GM19467 (cell line): ENCODE measurements at regions not wholly inside any gene's neighbourhood (a gene's known extent, or its start where the extent isn't known, plus 50 kb on each side); places are given as distances from the start of the nearest gene placed in this dataset.
"Not testable (repeated sequence)": the region's sequence is repeated elsewhere in the genome, so short reads cannot be mapped to it uniquely, and the experiment has no call there.

Experiments
- ATAC-seq: cut with Tn5 transposase; IDR thresholded peaks from one replicate; pipeline ENCODE4 v1.9.1; 2021; ENCODE audit warnings: mild to moderate bottlenecking, moderate library complexity; ENCODE audit not compliant: unreplicated experiment

DNA sequence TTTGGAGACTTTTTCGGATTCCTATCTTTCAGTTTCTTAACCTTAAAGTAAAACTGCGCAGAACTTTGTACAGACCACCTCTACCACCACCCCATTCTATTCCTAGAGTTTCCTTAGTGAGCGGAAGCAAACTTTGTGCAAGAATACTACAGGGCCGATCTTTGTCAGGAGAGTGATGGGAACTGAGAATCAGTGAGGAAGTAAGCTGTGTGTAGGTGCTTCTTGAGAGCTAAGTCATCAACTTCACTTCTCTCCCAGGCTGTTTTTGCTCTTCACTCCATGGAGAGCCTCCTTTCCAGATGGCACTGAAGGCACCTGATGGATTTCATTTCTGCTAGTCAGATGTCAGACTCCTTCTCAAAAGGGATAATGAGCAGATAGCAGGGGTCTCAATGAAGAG is 127.3 kb downstream of the SPATA31D1 start:
- ATAC-seq = no peak

DNA sequence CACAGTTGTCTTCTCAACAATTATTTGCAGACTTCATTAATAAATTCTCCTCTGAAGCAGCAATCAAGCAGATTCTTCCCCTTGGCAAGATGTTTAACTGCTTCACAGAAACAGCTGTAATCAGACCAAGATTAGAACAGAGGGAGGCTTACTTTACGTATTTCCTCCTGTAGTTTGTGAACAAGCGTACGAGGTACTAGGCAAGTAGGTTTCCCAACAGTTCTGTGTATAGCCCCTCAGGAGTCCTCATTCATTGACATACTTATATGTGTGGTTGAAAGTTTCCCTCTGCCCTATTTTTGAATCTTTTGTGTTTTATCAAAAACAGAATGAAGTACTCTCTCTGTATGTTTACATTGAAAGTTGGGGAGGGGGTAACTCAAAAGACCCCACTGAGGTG is 128.0 kb downstream of the SPATA31D1 start:
- ATAC-seq = no peak

DNA sequence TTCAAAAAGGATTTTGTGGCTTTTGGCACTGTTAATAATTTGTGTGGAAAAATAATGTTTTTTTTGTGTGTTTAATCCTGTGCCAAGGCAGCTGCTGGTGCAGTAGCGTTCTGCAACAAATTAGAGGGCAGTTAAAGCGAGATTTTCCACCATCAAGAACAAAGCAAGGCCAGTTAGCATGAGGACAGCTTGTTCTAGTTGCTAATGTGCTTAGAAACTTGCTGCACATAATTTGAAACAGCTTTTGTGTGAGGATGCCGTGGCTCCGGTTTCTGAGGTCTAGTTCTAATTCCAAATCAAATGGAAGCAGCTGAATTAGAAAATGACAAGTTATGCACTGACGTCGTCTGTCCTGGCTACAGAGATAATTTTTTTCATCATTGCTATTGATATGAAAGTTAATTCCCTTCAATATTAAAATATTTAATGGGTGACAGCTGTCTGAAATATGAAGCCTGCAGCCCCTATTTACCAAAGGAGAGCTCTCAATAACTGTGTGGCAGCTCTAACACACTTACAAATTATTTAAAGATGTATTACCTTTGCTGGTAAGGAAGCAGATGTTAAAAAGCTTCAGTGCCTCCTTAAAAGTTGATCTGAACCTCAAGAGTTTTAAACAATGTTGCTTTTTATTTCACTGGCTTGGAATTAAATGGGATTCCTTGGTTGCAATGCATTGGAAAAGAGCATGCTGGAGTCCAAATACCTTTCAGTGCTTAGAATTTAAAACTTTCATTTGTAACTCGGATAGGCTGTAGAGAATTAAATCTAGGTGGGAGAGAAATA is 128.6 kb downstream of the SPATA31D1 start:
- no peak for ATAC-seq

DNA sequence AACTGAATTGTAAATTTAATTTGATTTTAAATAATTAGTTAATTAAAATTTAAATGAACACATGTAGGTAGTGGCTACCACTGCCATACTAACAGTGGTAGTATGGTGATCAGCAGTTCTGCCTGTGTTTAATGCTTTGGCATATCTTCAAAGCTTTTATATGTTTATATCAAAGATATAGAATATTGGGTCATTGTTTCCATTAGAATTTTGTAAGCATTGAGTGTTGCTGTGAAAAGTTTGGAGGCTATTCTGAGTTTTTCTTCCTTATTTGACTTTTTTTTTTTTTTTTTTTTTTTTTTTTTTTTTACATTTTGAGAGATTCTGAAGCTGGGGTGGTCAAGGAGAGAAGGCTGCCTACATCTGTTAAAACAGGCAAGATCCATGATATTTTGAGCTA is 134.2 kb downstream of the SPATA31D1 start:
- no peak for ATAC-seq

DNA sequence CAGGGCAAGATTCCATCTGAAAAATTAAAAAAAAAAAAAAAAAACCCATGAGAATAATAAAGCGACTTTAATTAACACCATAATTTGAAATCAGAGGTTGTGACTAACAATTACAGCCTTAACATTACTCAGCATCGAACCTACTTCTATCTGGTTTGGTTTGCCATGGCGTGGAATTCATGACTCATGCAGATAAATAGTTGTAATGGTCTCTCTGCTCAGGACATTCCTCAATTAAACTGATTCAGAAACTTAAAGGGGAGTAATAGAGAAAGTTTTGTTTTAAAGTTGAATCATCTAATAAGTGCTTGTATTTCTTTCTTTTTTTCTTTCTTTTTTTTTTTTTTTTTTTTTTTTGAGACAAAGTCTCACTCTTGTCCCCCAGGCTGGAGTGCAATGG is 135.5 kb downstream of the SPATA31D1 start:
- ATAC-seq = no peak

DNA sequence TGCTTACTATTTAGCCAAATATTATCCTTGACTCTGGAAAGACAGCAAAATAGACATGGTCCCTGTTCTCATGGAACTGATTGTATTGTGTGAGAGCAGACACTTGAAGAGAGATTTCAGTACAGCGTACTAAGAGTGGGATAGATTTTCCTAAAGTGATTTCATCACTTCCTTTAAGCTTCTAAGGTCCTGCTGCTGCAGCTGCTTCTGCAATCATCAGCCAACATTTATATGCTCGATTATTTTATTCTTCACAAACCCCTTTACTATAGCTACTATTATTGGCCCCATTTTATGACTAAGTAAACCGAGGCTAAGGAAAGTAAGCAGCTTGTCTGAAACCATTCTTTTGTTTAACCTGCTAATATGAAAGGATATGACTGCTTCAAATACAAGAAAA is 137.7 kb downstream of the SPATA31D1 start:
- no peak for ATAC-seq

DNA sequence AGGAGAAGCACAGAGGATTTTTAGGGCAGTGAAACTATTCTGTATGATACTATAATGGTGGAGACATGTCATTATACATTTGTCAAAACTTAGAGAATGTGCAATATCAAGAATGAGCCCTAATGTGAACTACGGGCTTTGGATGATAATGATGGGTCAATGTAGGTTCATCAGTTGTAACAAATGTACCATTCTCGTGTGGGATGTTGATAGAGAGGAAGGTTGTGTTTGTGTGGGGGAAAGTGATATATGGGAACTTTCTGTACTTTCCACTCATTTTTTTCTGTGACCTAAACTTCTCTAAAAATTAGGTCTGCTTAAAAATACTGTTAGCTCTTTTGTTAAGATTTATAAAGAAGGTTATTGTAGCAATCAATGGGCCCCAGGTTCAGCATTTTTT is 138.9 kb downstream of the SPATA31D1 start:
- no peak for ATAC-seq

DNA sequence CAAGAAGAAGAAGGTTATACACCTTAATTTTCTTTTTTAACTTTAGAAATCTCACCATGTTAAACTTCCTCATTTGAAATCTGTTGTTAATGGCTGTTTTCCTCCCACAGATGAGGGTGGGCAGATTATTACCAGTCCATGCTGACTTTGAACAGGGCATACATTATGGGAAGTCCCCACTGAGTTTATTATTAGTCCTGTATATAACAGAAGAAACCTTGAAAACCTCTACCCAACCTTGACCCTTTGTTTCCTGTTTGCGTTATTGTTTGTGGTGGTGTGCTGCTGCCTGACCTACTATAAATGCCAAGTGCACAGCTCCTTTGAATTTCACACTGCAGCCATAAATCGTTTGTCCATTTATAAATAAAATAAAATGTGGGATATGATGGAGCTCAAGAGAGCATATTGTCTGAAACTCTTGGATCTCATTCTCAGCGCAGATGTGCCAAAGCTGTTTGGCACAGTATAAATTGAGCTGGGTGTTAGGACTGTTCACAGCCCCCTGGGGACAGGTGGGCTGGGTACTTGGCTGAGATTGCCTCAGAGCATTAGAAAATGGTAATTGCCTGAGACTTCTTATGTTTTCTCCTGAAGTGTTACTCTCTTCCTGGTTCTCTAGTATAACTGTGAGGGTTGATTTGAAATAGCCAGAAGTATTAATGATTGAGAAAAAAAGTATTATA is 139.6 kb downstream of the SPATA31D1 start:
- peak; percentile 86 for ATAC-seq

DNA sequence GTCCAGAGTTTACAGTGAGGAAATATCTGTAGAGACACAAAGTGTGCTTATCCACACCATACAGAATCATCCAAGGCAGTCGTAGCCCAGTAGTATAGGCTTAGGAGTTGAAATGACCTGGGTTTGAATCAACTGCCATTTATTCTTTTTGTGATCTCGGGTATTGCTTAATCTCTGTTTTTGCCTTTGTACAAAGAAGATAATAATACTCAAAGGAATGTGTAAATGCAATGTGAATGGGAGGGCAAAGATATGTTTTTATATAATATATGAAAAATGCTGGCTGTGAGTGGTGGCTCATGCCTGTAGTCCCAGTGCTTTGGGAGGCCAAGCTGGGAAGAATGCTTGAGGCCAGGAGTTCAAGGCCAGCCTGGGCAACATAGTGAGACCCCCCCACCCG is 141.1 kb downstream of the SPATA31D1 start:
- ATAC-seq = no peak

DNA sequence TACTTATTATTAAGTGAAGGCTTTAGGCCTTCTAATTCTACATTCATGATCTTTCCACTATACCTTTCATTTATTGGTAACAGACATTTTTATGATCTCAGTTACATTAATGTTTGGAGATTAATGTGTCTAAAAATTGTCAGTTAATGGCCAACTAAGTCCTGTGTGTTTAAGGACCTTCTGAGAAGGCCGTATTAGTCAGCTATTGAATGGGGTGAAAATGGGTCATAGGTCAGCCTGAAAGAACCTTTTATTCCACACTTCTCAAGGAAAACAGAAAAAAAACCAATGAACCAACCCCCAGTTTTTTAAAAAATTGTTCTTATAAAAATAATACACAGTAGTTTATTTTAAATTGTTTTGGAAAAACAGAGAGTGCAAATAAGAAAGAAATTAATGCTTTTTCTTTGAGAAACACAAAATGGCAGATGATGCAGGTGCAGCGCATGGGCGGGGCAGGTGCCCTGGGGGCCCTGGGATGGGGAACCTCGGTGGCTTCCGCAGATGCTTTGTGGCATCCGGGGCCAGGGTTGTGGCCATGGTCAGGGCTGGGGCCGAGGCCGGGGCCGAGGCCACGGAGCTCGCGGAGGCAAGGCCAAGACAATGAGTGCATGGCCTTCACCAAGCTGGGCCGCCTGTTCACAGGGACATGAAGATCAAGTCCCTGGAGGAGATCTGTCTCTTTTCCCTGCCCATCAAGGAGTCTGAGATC is 141.9 kb downstream of the SPATA31D1 start:
- no peak for ATAC-seq

DNA sequence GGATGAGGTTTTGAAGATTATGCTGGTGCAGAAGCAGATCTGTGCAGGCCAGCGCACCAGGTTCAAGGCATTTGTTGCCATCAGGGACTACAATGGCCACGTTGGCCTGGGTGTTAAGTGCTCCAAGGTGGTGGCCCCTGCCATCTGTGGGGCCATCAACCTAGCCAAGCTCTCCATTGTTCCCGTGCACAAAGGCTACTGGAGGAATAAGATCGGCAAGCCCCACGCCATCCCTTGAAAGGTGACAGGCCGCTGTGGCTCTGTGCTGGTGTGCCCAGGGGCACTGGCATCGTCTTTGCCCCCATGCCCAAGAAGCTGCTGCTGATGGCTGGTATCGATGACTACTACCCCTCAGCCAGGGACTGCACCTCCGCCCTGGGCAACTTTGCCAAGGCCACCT is 142.5 kb downstream of the SPATA31D1 start:
- no peak for ATAC-seq

DNA sequence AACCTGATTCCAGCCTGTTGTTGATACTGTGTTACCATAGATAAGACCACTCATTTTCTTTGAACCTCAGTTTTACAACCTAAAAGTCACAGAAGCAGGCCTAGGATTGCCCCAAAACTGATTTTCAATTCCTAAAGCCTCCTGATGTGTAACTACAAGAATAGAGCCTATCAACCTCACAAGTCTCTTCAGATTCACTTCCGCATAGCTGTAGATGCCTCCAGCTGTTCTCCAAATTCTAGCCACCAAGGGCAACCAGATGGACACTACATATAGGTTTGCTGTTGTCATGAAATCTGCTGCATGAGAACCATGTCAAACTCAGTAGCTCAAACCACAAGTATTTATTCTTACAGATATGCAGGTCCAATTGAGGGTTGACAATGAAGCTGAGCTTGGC is 143.5 kb downstream of the SPATA31D1 start:
- ATAC-seq = no peak

DNA sequence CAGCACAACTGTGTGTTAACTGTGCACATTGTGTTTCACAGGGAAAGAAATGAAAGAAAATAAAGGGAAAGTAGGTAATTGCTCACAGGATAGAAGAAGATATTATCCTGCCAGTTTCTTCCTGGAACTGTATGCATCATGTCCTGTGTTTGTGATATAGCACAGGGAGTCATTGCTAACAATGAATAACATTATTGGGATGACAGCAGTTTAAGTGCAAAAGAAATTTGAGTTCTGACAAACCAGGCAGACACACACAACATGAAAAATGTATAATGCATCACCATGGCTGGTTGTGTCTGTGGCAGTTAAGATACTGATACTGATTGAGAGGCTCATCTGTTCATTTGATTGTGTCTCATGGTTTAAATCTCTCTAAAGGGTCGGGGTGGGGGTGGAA is 145.4 kb downstream of the SPATA31D1 start:
- no peak for ATAC-seq

DNA sequence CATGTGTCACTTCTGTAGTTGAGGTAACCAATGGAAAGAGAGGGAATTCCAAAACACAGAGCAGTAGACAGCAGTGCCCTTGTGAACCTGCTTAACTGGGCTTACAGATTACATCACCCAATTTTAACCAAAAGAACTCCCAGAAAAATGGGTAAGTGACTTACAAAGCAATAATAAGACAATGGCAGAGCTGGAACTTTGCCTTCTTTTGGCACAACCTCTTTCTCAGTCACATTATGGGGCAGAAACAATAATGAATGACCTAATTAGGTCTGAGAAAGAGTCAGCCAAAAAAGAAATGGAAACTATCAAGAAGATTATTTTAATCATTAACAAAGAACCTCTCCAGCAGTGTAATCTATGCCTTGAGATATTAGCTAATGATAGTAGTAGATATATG is 146.5 kb downstream of the SPATA31D1 start:
- ATAC-seq = no peak

DNA sequence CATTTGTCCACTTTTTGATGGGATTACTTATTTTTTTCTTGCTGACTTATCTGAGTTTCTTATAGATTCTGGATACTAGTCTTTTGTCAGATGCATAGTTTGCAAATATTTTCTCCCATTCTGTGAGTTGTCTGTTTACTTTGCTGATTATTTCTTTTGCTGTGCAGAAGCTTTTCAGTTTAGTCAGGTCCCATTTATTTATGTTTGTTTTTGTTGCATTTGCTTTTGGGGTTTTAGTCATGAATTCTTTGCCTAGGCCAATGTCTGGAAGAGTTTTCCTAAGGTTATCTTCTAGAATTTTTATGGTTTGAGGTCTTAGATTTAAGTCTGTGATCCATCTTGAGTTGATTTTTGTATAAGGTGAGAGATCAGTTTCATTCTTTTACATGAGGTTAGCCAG is 149.5 kb downstream of the SPATA31D1 start:
- ATAC-seq = not testable (repeated sequence)

DNA sequence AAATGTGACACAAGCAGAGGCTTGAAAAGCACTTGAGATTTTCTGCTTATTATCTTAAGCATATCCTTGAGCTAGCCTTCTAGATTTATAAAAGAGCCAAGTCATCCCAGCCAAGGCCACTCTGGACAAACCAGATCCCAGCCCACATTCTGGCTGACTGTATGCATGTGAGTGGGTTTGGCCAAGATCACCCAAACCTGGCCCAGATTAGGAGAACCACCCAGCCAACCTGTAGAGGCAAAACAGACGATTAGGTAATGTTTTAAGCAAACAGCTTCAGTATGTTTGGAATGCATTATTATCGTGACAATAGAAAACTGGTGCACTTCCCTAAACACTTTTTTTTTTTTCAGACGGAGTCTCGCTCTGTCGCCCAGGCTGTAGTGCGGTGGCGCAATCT is 151.9 kb downstream of the SPATA31D1 start:
- no peak for ATAC-seq

DNA sequence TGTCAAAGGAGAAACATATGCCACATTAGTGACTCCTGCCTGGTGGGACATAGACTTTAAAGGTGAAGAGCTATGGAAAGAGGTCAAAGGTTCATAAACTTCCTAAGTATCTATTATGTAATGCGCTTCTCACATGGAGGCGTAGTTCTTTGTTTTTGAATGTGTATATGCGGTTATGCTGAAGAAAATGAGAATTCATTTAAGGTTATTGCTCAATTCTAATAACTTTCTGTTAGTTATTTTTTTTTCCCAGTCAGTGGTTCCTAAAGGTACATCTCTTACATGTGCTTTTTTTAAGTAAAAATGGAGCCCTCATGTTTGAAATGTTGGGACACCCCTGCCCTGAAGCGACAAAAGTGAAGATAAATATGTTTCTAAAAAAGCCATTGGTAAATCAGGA is 156.2 kb downstream of the SPATA31D1 start:
- no peak for ATAC-seq

DNA sequence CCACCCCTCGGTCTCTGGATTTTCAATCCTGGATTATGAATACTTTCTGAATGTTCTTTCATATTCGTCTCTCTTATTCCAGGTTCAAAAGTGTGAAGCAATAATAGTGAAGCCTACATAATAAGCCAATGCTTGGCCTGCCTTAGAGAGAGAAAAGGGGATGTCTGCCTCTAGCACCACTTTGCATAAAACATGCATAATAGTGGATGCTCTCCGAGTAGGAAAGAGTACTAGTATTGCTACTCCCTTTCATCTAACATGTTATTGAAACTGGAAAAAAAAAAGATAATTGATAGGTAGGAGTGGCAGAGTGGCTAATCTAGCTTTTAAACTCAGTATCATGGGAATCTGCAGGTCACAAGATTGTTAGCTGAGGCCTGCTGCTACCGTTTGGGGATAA is 158.1 kb downstream of the SPATA31D1 start:
- ATAC-seq = no peak

DNA sequence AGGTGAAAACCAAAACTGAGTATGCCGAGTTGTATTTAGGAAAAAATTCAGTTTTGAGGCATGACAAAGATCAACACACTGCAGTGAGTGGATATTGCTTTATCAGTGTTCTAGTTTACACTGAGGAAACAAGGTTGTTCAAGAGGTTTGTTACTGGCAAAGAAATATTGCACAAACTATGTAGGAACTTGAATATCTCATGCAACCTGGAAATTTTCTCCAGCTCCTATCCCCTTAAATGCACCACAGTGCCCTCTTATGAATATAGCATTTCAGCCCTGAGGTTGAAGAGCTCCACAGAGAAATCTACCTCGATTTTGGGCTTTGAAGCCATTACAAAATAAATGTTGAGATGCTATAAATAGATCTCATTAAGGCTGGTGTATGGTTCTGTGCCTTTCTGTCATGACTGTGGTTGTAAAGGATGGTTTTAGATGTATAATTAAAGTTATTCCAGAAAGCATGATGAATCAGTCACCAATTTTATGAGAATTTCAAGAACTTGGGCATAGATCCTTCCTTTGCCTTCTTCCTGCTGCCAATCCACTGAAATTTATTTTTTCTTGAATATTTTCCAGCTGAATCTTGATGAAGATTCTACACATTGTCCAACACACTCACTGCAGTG is 159.3 kb downstream of the SPATA31D1 start:
- no peak for ATAC-seq

DNA sequence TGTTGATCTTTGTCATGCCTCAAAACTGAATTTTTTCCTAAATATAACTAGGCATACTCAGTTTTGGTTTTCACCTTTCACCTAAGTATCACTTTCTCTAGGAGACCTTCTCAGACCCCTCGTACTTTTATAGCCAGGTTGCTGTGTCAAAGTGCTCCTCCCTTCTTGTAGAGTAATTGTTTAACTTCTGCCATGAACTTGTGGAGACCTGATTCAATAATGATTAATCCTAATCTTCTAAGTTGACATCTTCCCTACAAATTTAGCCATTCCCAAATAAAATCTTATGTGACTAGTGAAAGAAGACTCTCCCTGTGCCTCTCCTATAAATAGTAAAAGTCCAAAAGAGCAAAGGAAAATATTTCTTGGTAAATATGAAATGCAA is 159.8 kb downstream of the SPATA31D1 start:
- ATAC-seq = no peak

DNA sequence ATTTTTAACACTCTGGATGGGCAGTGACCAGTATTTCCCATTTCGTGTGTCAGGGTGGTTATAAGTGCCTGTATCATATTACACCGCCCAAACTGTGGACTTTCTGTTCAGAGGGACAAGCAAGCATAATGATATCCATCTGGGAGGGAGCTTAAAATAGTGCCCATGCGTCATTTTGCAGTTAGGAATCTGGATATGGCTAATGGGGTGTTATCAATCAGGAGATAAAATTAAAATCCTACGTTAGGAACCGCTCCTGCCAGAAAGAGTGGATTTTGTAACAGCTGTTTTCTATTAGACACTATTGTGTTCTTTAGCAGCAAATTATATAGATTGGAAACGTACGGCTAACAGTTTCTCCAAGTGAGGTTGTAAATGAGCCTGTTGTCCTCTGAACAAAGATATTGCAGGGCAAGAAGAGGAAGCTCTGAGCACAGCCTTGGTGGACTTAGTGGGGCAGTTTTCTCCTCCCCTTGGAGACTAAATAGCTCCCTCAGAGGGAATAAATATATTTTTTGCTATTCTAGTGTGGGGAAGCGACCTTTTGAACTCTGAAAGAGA is 160.4 kb downstream of the SPATA31D1 start:
- no peak for ATAC-seq
